ENCODE measurements at regions not wholly inside any gene's neighbourhood (a gene's known extent, or its start where the extent isn't known, plus 50 kb on each side); places are given as distances from the start of the nearest gene placed in this dataset.

DNA sequence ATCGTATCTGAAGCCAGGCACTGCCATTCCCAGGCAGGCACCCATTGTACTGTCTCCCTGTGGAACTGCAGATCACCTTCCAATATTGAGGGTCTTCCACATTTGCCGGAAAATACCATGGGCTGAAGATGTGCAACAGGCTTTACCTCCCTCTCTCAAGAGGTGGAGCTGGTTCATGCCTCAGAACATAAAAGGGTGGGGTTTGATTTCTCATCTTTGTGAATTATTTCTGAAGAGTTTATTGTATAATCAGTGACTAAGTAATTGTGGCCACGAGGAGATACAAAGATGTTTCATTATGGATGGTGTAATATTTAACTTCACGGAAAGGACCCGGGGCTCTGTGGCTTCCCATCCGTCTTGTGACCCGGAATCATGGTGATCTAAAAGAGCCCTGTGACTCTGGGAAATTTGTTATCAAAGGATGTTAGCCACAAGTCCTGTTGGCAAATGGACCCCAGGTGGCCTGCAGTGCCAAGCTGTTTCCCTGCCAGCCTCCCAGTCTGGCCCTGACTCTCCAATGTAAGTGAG, 230.5 kb downstream of the LACC1 start (continued):
- TF ChIP-seq ZNF646 (CRISPR knock-in tag; IDR thresholded peaks at IDR 0.05), result no peak

DNA sequence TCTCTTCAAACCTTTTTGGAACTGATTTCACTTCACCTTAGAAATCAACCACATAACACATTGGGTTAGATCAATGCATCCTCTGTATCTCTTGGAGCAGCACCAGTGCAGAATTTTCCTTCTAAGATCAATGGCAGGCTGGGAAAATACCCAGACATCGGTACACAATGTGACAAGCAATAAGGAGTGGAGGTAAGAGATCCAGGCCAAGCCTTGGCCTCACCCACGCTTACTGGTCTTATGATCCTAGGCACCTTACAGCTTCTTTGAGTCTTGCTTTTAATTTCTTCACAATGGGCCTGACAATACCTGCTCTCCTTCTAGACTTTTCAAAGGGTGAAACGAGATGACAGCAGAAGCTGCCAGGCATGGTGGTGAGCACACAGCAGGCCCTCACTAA, 232.0 kb downstream of the LACC1 start:
- Histone ChIP-seq H3K36me3 (replicated peaks in 1 of 2; ENCODE audit: control insufficient read depth in 1 of 2, insufficient read depth in 2 of 2, low read length in 2 of 2) (no peaks in the 10 kb centered on the region), H2AFZ (ENCODE audit: low read length) (no peak overlapping the region), H3K79me2 (ENCODE audit: insufficient read depth, low read length) (no peaks in the 10 kb centered on the region), H3K4me1 (ENCODE audit: insufficient read depth, low read length) (peaks cover 26% of the 10 kb centered on the region), H4K20me1 (ENCODE audit: insufficient read depth, low read length) (no peaks in the 10 kb centered on the region), H3K4me3 (replicated peaks in 1 of 3; ENCODE audit: insufficient read depth in 1 of 3, low read depth in 2 of 3, low read length in 3 of 3) (no peak overlapping the region), H3K27ac (ENCODE audit: extremely low read length, insufficient read depth, low read length) (no peak overlapping the region), H3K4me2 (ENCODE audit: low read depth, low read length) (no peak overlapping the region), H3K27me3 (ENCODE audit: control insufficient read depth in 1 of 2, insufficient read depth in 2 of 2, low read length in 2 of 2) (no peaks in the 10 kb centered on the region), H3K9ac (ENCODE audit: insufficient read depth, low read depth, low read length) (no peak overlapping the region), H3K9me3 (ENCODE audit: low read length) (no peaks in the 10 kb centered on the region)
- WGBS (ENCODE audit: low lambda C conversion rate), result 33% methylated on average over 3 of the region's 3 CpGs
- in situ Hi-C loops (cut with HindIII; ENCODE audit: extremely low pct_ligation_motif_present, low pct_unique_long_range_greater_than_20kb), result no loop called here
- DNase-seq (ENCODE audit: low spot score), result no peak
- no peak for TF ChIP-seq SRSF1 (optimal IDR thresholded peaks at IDR 0.05; ENCODE audit: low read depth, low read length)
- no peak for TF ChIP-seq NFE2 (CRISPR knock-in tag; IDR thresholded peaks at IDR 0.05)
- no peak for TF ChIP-seq TAF1 (CRISPR knock-in tag; IDR thresholded peaks at IDR 0.05)
- TF ChIP-seq ZFY (CRISPR knock-in tag; IDR thresholded peaks at IDR 0.05), result no peak
- TF ChIP-seq ZNF574 (CRISPR knock-in tag; IDR thresholded peaks at IDR 0.05), result no peak
- no peak for TF ChIP-seq SMAD9 (CRISPR knock-in tag; IDR thresholded peaks at IDR 0.05)
- TF ChIP-seq, protein P1, sequence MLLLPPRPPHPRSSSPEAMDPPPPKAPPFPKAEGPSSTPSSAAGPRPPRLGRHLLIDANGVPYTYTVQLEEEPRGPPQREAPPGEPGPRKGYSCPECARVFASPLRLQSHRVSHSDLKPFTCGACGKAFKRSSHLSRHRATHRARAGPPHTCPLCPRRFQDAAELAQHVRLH (CRISPR knock-in tag; IDR thresholded peaks at IDR 0.05; ENCODE audit: borderline replicate concordance, low read depth), result no peak
- TF ChIP-seq ARNT (IDR thresholded peaks at IDR 0.05), result no peak
- TF ChIP-seq, protein P2, sequence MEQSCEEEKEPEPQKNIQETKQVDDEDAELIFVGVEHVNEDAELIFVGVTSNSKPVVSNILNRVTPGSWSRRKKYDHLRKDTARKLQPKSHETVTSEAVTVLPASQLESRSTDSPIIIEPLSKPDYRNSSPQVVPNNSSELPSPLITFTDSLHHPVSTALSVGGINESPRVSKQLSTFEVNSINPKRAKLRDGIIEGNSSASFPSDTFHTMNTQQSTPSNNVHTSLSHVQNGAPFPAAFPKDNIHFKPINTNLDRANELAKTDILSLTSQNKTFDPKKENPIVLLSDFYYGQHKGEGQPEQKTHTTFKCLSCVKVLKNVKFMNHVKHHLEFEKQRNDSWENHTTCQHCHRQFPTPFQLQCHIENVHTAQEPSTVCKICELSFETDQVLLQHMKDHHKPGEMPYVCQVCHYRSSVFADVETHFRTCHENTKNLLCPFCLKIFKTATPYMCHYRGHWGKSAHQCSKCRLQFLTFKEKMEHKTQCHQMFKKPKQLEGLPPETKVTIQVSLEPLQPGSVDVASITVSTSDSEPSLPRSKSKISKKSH (CRISPR knock-in tag; IDR thresholded peaks at IDR 0.05; ENCODE audit: borderline replicate concordance), result no peak
- TF ChIP-seq NAIF1 (CRISPR knock-in tag; IDR thresholded peaks at IDR 0.05; ENCODE audit: borderline replicate concordance), result no peak
- no peak for TF ChIP-seq JDP2 (CRISPR knock-in tag; IDR thresholded peaks at IDR 0.05; ENCODE audit: borderline replicate concordance)
- no peak for FAIRE-seq
- CTCF ChIA-PET (ENCODE audit: low intra/inter-chr PET ratio, low total read pairs), result no interaction called here
- intact Hi-C loops (cut with micrococcal nuclease; ENCODE audit: unreplicated experiment), result no loop called here
- ATAC-seq, result no peak
- POLR2A ChIA-PET, result no interaction called here
- no TSS peak for BruUV-seq (replicated peaks)
